Left lung (tissue), 4 donors: ENCODE measurements at regions not wholly inside any gene's neighbourhood (a gene's known extent, or its start where the extent isn't known, plus 50 kb on each side); places are given as distances from the start of the nearest gene placed in this dataset.

Experiments
- ATAC-seq: fragments of 200-7000 bp; cut with Tn5 transposase; one replicate; pipeline ENCODE4 v1.9.1; 2020; ENCODE audit warnings: moderate library complexity
- DNase-seq, 4 donors: peaks; one replicate each; pipeline ENCODE4 v3.0.0-alpha.2; 2013 to 2020
- H3K27ac ChIP-seq, 2 donors: fragments of 200-600 bp; sonication (generic) in 1 of 2; one replicate each; pipeline versions ENCODE4 v1.5.0 to v1.8.0; 2020 to 2021
- H3K27me3 ChIP-seq, 2 donors: fragments of 200-600 bp; sonication (generic) in 1 of 2; one replicate each; pipeline versions ENCODE4 v1.5.0 to v1.8.0; 2020 to 2021
- H3K36me3 ChIP-seq, 2 donors: fragments of 200-600 bp; sonication (generic) in 1 of 2; one replicate each; pipeline versions ENCODE4 v1.5.0 to v1.8.0; 2020 to 2021
- H3K4me1 ChIP-seq, 2 donors: fragments of 200-600 bp; one replicate each; pipeline ENCODE4 v1.8.0; 2021
- H3K4me3 ChIP-seq, 2 donors: fragments of 200-600 bp; sonication (generic) in 1 of 2; one replicate each; pipeline versions ENCODE4 v1.5.0 to v1.8.0; 2020 to 2021; ENCODE audit warnings: mild to moderate bottlenecking in 1 of 2
- H3K9me3 ChIP-seq, 2 donors: fragments of 200-600 bp; sonication (generic) in 1 of 2; one replicate each; pipeline versions ENCODE4 v1.5.0 to v1.8.0; 2020 to 2021
- intact Hi-C, 2 donors: fragments of 100-400 bp; cut with DNase I; formaldehyde crosslinking; loops; one replicate each; pipeline versions ENCODE4 v1.11.2 to v1.14.2; 2022
- TF ChIP-seq, protein P1 (sequence below), 2 donors: fragments of 200-600 bp; sonication (generic) in 1 of 2; IDR thresholded peaks; one replicate each; pipeline versions ENCODE4 v1.5.0 to v1.8.0; 2021; ENCODE audit warnings: antibody characterized with exemption in 2 of 2
- donor health status: DM: no; HTN: yes; CAD: no.
- donor health status: DM: no; HTN: no; CAD: no.

DNA sequence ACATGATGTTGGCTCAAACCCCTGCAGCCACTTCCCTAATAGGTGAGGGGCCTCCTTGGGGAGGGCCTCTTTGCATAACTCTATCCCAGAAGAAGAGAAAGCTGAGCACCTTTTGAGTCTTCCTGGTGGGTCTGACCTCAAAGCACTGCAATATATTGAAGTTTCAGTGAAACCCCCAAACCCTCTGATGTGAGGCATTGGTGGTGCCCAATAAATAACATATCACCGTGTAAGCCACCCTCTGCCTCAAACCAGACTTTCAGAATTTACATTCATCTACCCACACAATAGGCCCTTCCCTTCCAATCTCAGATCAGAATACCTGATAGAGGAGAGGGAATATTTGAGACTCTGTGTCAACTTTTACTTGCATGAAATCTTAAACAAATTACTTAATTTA is 142.8 kb upstream of the STK17B start:
- H3K27me3 ChIP-seq = no peaks in the 10 kb centered on the region
- H3K9me3 ChIP-seq = no peaks in the 10 kb centered on the region
- ATAC-seq = no peak
- no peaks in the 10 kb centered on the region for H3K36me3 ChIP-seq
- H3K4me3 ChIP-seq = no peak overlapping the region
- DNase-seq = no peak
- H3K27ac ChIP-seq = no peak overlapping the region
- intact Hi-C loops = no loop called here
- TF ChIP-seq, protein P1, sequence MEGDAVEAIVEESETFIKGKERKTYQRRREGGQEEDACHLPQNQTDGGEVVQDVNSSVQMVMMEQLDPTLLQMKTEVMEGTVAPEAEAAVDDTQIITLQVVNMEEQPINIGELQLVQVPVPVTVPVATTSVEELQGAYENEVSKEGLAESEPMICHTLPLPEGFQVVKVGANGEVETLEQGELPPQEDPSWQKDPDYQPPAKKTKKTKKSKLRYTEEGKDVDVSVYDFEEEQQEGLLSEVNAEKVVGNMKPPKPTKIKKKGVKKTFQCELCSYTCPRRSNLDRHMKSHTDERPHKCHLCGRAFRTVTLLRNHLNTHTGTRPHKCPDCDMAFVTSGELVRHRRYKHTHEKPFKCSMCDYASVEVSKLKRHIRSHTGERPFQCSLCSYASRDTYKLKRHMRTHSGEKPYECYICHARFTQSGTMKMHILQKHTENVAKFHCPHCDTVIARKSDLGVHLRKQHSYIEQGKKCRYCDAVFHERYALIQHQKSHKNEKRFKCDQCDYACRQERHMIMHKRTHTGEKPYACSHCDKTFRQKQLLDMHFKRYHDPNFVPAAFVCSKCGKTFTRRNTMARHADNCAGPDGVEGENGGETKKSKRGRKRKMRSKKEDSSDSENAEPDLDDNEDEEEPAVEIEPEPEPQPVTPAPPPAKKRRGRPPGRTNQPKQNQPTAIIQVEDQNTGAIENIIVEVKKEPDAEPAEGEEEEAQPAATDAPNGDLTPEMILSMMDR (IDR thresholded peaks at IDR 0.05) = no peak
- no peaks in the 10 kb centered on the region for H3K4me1 ChIP-seq

DNA sequence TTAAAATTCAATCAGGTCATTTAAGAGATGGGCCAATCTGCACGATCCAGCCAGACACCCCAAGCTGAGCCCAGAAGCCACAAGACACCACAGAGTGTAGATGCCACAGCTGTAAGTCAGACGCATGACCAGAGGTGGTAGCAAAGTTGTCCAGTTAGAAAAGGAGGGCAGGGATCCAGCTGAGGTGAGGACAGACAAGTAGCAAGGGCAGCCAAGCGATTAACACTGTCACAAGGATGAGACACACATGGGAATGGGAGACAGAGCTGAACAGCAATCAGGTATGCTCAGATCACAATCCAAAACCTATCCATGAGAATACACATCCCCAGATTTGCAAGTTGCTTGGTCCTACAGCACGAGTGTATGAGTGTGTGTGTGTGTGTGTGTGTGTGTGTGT is 143.4 kb upstream of the STK17B start:
- Histone ChIP-seq H3K27me3 (no peaks in the 10 kb centered on the region), H3K27ac (no peak overlapping the region), H3K4me1 (no peaks in the 10 kb centered on the region), H3K36me3 (no peaks in the 10 kb centered on the region), H3K9me3 (no peaks in the 10 kb centered on the region), H3K4me3 (no peak overlapping the region)
- TF ChIP-seq, protein P1 (IDR thresholded peaks at IDR 0.05) = no peak
- DNase-seq = no peak
- ATAC-seq = no peak
- intact Hi-C loops = no loop called here

DNA sequence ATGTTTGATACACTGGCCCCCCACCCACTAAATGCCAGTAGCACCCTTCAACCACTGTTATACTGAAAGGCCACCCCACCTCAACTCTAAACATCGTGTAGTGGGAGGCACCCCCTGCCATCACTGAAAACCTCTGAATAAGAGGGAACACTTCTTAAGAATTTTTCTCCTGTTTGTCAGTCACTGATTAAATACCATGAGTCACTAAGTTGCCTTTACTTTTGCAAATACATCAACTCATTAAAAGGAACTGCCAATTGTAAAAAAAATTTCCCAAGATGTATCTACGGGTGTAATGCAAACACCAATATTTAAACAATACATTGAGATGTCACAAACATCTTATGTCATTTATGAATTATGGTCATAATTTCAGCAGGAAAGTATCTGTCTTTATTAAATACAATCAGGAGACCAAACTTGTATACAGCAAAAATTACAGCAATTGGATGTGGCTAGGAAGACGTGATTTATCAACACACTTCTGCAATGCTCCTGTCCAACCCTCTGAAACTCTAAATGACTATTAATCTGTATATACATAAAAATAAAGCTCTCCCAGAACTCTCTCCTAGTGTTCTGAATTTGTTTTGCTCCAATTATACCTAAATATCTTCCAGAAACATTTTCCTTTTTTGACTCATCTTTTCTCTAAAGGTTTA is 144.1 kb upstream of the STK17B start:
- intact Hi-C loops = no loop called here
- H3K36me3 ChIP-seq = no peaks in the 10 kb centered on the region
- ATAC-seq (peak; percentile 31), DNase-seq (no peak)
- TF ChIP-seq, protein P1 (IDR thresholded peaks at IDR 0.05) = no peak
- no peaks in the 10 kb centered on the region for H3K4me1 ChIP-seq
- H3K27ac ChIP-seq = no peak overlapping the region
- H3K27me3 ChIP-seq = no peaks in the 10 kb centered on the region
- H3K4me3 ChIP-seq = no peak overlapping the region
- H3K9me3 ChIP-seq = no peaks in the 10 kb centered on the region

DNA sequence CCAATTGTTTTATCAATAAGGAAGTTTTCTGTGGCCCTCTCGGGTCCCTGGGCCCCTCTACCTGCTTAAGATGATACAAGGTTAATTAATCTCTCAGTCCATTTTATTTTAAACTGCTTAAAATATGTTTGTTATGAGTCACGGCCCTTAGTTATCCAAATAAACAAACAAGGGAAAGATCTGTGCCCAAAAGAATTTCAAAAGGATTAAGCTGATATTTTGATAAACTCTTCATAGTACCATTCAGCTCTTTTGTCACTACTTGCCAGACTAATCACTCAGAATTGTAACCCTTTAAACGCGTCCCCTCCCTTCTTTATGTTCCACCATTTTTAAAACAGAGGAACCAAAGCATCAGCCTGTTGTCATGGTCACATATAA is 144.7 kb upstream of the STK17B start:
- TF ChIP-seq, protein P1 (IDR thresholded peaks at IDR 0.05) = no peak
- H3K4me1 ChIP-seq = no peaks in the 10 kb centered on the region
- H3K27me3 ChIP-seq = no peaks in the 10 kb centered on the region
- DNase-seq = no peak
- H3K36me3 ChIP-seq = no peaks in the 10 kb centered on the region
- no peak overlapping the region for H3K4me3 ChIP-seq
- no peaks in the 10 kb centered on the region for H3K9me3 ChIP-seq
- intact Hi-C loops = no loop called here
- no peak for ATAC-seq
- no peak overlapping the region for H3K27ac ChIP-seq

DNA sequence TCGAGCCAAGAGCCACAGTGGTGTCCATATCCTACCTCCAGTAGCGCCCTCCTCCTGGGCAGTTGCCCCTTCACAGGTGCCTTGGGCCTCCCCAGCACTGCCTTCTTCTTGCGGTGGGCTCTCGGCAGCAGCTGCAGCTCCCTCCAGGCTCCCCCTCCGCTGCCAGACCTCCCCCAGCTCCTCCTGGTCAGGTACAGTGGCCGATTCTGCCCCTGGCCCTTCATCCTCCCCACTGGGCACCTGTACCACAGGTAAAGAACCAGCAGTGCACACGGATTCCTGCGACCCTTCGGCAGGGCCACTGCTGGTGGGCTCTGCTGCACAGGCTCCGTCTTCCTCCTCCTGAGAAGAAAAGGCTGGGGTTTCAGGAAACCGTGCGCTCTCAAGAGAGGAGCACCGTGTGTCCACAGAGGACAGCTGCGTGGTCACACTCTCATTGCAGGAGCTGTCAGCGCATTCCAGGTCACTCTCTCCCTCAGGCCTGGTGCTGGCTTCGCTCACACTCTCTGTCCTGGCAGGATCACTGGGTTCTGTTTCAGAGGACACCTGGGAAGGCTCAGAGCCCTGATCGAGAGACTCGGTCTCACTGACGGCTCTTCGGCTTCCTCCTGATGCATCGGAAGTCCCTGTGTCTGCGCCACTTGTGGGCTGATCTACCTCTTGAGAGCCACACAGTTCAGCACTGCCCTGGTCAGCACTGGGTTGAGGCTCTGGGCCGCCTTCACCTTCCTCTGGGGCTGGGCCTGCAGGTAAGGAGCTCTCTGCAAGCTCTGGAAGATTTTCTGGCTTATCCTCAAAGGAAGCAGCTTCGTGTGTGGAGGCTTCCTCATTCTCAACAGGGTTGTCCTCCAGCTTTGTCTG is 147.4 kb upstream of the STK17B start:
- intact Hi-C loops = no loop called here
- H3K36me3 ChIP-seq = no peaks in the 10 kb centered on the region
- H3K27me3 ChIP-seq = no peaks in the 10 kb centered on the region
- no peaks in the 10 kb centered on the region for H3K9me3 ChIP-seq
- TF ChIP-seq, protein P1 (IDR thresholded peaks at IDR 0.05) = no peak
- ATAC-seq (no peak), DNase-seq (peak in 1 of 4 donors; percentile 55)
- H3K4me3 ChIP-seq = no peak overlapping the region
- H3K4me1 ChIP-seq = no peaks in the 10 kb centered on the region
- no peak overlapping the region for H3K27ac ChIP-seq
